Pons (tissue), 1 donor: ENCODE measurements at regions not wholly inside any gene's neighbourhood (a gene's known extent, or its start where the extent isn't known, plus 50 kb on each side); places are given as distances from the start of the nearest gene placed in this dataset.
"Not testable (repeated sequence)": the region's sequence is repeated elsewhere in the genome, so short reads cannot be mapped to it uniquely, and the experiment has no call there.

ENCODE experiments used
- DNase-seq: peaks from one replicate; pipeline ENCODE4 v3.0.0-alpha.2; 2016; ENCODE audit warnings: low spot score

DNA sequence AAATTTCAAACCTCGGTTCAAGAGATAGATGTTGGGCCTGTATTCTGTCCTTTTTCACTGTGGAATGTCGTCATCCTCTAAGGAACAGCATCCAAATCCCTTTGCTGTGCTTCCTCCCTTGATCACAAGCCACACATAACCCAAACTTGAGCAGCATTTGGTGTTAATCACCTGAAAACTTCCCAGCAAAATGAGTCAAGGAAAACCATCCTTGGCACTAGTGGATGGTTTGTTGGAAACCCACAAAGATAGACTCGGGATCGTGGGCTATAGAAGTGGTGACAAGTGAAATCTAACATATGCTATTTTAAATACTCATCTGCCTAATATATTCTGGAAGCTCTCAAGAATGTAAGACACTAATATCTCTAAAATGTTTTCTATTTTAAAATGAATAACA lies 459.1 kb downstream of the SETD4 start:
- DNase-seq, result no peak

DNA sequence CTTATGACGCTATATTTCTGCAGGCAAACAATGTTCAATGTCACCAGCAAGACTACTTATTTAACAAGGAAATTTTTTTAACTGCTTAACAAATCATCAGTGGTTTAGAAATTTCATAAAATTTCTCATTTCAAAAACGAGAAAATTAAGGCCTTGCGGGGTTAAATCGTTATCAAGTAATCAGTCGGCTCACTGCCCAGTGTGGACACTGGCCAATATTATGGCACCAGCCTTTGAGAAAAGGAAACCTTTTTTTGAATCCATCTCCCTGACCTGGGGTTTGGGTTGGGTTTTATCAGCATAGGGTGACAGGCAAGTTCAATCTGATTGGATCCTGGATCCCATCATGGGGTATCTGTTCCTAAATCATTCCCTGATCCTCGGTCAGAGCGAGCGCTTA lies 461.2 kb downstream of the SETD4 start:
- no peak for DNase-seq

DNA sequence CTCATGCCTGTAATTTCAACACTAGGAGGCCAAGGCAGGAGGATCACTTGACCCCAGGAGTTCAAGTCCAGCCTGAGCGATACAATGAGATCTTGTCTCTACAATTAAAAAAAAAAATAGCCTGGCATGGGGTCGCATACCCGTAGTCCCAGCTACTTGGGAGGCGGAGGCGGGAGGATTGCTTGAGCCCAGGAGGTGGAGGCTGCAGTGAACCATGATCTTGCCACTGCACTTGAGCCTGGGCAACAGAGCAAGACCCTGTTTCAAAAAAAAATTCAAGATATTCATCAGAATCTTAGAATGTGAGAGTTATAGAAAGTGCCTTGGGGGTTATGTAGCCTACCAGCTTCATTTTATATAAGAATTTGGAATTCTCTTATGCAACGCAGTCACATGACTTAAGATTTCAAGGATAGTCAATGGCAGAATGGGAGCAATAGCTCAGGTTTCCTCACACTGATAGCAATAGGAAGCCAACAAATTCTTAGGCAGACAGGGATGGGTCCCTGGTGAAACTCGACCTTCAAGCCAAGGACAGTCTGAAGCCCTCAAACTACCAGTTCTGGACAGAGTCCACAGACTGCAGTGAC lies 462.5 kb downstream of the SETD4 start:
- no peak for DNase-seq

DNA sequence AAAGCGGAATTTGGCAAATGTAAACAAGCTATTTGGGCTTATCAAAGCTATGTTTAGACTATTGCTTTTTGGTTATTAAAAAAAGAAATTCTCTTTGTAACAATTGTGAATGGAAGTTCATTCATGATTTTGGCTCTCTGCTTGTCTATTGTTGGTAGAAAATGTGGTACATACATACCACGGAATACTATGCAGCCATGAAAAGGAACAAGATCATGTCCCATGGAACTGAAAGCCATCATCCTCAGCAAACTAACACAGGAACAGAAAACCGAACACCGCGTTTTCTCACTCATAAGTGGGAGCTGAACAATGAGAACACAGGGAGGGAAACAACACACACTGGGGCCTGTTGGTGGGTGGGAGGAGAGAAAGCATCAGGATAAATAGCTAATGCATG lies 465.4 kb downstream of the SETD4 start:
- no peak for DNase-seq

DNA sequence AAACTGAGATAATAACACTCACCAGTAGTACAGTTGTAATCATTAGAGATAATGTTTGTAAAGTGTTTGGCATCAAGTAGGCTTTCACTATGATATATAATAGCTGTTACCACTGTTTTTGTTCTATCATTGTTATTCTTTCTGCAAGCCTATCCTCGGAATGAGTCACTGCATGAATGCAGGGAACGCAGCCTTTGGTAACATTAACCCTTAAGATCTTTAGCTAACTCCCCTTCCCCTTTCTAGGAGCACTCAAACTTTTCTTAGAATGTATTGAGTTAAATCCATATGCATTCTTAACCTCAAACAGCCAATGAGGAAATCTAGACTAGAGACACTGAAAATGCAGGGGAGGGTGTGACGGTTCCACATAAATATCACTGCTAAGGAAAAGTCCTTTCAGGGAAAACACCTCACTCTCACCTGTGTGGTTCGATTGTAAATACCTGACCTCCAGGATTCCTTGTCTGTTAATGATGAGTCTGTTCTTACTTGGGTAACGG lies 467.3 kb downstream of the SETD4 start:
- DNase-seq, result no peak

DNA sequence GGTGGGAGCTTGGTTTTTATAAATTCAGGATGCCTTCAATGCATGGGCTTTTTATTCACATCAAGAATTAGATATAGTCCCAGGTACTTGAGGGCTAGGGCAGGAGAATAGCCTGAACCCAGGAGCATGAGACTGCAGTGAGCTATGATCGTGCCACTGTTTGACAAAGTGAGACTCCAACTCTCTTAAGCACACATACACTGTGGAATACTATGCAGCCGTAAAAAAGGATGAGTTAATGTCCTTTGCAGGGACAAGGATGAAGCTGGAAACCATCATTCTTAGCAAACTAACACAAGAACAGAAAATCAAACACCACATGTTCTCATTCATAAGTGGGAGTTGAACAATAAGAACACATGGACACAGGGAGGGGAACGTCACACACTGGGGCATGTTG lies 470.0 kb downstream of the SETD4 start:
- DNase-seq, result not testable (repeated sequence)

DNA sequence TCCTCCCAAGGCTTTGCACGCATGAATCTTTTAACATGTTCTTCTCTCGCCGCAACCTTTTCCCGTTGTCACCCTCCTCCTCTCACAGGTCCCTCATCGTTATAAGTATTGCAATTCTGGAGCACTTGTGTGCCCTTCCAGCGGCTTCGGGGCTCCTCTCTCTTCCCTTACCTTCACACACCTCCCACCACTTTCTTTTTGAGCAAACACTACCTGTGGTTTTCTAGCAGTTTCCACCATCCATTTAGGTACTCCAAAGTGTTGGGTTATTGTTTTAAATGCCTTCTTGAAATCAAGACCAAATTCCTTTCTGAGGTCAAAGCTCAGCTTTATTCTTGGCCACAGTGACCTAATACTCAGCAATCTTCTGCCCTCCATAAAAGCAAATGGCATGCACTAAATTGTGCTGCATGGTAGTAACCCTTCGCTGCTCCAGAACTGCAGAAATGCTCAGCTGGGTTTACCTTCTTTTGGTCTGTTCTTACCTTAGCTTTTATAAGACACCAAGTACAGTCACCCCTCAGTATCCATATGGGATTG lies 472.4 kb downstream of the SETD4 start:
- no peak for DNase-seq

DNA sequence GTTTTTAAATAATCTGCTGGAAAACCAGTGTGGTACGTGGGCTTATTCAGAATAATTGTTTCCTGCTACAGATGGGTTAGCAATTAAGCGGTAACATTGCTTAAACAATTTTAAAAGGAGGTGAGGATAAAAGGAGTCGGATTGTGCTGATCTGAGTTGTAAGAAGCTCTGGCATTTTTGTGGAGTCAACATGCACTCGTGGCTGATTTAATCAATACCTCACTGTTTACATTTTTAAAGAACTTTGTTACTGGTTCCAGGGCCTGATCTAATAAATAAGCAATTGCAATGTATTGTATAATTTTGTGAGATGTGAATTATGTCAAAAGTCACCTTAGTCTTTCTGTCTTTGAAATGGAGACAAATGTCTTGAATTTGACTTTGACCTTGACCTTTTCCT lies 474.0 kb downstream of the SETD4 start:
- DNase-seq, result no peak

DNA sequence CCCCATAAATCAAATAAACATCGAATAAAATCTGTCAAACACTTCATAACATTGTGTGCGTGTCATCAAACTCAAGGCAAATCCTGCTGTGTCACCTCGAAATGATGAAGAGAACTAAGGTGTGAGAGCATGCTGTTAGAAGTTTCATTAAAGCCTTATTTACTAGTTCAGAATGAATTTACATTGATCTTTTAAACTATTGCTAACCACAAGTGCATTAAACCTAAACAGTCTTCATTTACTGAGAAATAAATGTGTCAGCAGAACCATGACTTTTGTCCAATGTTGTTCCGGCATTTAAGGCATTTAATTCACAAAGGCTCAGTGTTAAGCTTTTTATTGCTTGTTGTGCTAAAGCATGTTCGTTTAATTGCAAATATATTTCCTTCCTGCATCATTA lies 474.4 kb downstream of the SETD4 start:
- no peak for DNase-seq

DNA sequence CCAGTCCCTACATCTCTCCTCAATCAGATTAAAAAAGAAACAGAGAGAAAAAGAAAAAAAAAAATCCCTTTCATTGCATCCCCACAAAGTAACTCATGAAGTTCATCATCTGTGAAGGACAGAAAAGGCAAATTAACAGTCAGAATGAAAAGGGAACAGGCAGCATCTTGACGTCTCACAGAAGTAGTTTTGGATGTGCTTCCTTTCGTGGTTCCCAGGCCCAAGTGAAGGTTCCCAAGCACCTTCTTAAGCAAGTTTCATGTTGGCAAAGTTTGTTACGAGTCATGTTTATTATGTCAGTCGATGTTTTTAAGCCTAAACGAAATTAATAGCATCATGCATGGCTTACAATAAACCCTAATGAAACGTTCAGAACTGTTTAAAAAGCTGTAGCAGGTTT lies 475.2 kb downstream of the SETD4 start:
- peak; percentile 54 for DNase-seq

DNA sequence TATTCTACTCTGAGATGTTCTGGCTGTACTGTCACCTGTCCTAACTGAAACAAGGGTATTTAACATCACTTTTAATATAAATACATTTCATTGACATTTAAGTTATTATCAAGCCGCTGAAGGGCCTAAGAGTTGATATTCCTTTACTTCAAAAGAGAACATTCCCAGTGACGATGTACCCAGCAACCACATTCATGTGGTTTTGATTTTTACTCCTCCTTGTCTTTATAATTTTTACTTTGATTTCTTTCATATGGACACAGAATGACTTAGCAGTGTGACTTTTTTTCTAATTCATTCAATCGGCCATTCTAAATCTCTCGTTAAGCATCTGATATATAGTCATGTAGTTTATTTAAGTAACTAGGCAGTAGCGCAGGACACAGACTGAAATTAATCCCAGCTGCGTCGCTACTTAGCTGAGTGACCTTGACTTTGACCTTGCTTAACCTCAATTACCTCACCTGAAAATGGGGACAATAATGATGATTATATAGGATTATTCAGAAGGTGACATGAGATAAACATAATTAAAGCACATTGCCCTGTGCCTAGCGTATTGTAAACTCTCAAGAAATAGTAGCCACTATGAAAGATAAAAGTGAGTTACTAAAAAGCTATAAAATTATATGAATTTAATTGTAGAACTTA lies 476.6 kb downstream of the SETD4 start:
- DNase-seq, result no peak

DNA sequence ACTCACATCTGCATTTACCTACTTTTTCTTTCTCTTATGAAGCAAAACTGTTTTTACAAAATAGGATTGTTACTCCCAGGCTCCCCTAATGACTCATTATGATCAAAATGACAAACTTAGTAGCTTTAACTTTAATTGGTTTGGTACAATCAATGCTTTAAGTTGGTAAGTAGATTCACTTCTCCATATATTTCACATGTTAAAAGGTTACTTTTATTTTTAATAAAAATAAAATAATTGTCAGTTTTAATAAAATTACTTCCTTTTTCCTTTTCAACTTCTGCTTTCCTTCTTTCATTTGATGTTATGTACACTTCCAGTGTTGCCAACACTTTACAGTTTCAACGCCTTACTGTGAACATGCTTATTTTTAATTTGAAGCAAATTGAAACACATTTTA lies 477.6 kb downstream of the SETD4 start:
- DNase-seq, result no peak

DNA sequence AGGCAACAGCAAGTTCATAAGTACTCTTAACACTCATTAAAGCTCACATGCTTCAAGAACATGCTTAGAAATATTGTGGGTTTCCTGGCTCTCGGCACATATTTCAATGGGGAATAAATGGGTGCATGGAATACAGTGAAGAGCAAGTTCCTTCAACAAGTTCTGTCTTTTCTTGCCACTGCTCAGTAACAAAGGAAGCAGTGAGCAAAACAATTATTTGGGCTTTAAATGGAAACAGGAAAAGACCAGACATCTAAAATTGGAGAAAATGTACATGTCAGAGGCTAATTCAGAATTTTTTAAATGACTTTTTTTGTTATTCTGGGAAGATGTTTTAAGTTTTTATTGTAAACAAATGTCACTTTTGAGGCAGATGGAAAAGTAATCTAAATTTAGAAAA lies 478.7 kb downstream of the SETD4 start:
- peak; percentile 52 for DNase-seq

DNA sequence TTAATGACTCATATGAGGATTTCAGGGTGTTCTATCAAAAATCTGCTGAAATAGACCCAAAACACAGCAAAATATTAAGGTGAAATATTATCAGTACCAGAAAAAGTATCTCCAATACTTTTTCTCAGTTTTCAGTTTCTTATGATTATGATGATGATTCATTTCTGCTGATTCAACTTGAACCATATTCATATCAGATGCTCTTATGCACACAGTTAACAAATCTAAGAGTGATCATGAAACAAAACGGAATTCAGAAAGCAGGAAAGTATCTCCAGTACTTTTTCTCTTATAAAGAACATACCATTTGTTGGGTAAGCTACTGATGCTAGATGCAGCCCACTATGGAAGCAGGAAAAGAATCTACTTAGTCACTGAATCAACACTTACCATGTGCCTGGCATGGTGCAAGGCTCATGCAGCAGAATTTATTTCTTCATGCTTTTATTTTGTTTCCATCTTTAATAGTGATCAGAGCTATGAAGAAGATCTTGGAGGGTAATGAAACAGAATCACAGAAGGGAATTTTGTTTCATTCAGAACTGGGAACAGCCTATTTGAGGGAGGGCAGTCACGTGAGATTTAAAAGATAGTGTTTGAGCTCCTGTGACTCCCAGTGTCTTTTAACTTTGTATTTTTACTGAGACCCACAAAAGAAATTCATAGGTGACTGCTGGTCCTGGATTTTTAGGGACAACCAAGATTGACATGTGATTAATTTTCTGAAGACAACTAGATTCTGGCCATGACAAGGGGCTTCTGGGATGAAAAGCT lies 480.6 kb downstream of the SETD4 start:
- no peak for DNase-seq

DNA sequence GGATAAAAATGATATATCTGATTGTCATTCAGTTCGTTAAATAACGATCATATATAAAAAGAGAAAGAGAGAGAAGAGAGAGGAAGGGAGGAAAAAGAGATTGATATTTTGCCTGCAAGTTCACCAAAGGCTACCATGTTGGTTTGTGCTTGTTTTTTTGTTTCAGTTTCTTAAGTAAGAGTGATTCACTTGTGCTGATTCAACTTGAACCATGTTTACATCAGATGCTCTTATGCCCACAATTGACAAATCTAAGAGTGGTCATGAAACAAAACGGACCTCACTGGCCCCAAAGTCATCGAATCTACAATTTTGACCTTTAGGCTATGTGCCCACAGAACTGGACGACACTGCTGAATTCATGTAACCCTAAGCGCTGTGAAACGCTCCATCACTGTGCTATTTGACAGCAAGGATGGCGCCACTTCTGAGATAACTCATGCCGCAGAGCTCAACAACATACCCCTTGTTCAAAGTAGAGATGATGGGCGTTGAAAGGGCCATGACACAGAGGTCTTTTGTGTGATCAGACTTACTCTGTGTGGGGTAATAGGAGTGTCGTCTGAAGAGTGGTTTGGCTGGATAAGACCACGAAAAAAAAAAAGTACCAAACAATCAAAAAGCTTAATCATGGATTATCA lies 481.4 kb downstream of the SETD4 start:
- no peak for DNase-seq

DNA sequence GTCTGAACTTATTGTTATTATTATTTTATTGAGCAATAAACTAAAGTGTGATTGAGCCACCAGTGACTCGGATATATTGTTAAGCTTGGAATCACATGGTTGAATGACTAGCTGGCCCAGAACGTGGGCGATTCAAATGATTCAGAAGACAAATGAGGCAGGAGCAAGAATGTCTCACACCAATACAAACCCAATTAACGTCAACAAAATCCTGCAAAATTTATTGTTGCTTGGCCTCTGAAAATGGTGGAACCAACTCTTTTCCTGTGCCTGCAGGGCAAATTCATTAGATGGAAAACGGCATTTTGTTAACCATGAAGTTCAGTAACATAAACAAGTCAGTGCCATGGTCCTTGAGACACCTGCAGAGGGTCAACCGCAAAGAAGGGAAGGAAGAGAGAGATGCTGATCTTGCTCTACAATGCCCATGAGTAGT lies 482.0 kb downstream of the SETD4 start:
- no peak for DNase-seq

DNA sequence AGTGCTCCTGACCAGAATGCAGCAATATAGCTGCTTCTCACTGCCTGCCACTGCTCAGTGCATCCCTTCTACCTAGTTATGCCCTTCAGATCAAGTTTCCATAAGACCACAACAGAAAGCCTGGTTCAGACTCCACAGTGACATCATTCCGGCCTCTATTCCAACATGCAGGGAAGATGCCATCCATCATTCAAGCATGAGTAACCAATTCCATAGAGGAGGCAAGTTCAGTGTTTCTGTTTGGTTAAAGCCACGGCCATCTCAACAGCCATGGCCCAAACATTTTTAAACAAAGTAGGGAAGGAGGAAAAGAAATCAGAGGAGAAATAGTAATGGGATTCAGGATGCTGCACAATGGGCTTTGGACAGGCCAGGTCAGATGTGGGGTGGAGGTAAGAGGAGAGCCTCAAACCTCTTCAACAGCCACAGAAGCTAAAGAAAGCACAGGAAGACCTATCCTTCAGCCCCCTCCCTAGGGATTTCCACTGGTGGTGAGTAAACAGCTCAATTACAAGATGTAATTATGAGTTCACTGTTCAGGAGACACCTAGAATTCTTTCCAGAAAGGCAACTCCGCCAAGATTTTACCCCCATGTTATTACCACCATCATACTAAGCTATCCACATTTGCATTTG lies 484.9 kb downstream of the SETD4 start:
- DNase-seq, result no peak

DNA sequence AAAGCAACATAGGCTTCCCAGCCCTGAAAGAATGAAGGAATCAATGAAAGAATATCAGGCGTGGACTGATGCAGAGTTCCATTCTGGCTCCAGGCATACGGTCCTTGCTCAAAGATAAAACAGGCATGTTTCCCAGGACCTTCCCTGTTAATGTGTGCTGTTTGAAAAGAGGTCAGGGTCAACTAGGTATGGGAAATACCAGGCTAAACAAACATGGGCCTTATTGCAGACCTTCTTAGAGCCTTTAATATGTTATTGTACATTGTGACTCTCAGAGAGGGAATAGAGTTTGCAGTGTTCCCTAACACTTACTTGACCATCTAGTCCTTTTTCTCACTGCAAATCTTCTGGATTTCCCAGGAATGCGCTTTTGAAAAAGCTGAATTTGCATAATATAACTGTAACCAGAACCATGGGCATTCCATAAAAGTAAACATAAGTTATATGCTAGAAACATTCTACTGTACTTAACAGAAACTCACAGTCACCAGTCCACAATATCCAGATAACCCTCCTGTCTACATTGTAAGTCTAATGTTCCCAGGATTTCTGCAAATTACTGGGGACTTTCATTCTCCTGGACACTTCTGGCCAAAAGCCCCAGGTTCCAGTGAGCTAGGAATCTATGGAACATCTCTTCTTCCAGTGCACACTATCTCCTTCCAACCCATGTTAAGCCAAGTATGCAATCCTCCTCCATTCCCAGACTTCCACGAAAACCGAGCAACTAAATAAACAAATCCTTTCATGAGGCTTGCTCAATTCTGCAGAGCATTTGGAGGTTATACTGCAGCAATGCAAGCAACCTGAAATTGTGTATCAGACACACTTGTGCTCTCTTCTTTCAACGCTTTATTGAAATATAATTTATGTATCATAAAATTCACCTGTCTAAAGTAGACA lies 486.6 kb downstream of the SETD4 start:
- DNase-seq, result no peak

DNA sequence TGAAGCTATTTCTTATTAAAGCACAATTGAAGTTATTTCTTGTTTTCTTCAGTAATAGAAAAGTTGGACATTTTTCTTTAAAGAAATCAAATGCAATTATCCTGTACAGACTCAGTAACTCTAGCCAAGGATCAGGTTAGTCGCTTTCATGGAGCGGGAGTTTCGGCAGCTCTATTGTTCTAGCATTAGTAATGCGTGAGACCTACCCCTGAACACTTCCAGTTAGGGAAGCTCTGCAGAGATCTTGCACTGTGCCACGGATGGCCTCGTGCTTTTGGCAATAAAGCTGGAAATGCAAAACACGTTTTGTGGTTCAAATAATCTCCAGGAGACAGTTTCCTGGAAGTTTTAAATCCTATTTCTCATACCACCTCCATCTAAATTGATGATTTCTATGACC lies 488.4 kb downstream of the SETD4 start:
- no peak for DNase-seq

DNA sequence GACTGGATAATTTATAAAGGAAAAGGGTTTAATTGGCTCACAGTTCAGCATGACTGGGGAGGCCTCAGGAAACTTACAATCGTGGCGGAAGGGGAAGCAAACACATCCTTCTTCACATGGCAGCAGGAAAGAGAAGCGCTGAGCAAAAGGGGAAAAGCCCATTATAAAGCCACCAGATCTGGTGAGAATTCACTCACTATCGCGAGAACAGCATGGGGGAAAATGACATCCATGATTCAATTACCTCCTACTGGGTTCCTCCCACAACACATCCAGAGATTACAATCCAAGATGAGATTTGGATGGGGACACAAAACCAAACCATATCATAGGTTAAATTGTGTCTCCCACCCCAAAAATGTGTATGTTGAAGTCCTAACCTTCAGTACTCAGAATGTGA lies 491.7 kb downstream of the SETD4 start:
- DNase-seq, result no peak

DNA sequence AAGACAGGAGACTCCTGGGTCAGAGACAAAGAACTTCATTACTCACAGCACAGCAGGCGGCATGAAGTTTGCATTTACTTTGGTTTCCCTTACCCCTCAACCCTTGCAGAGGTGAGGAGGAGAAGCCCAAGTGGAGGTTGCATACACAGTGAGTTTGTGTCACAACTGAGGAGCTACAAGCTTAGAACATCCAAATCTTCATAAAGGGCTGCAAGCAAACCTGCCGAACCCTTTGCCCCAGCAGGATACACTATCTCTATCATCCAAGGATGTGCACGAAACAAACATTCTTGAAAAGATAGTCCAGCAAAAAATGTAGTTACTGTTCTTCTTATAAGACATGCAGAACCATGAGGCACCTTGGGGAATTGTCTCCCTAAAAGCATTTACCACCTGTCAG lies 493.5 kb downstream of the SETD4 start:
- no peak for DNase-seq
